Adrenal gland (tissue), 5 donors: ENCODE measurements at regions not wholly inside any gene's neighbourhood (a gene's known extent, or its start where the extent isn't known, plus 50 kb on each side); places are given as distances from the start of the nearest gene placed in this dataset.

ENCODE experiments used
- CTCF ChIP-seq, 6 experiments: fragments of 450-650 bp in 4 of 6; fragments of 200-600 bp in 2 of 6; sonication (generic) in 1 of 6; IDR thresholded peaks; 1 replicate in 5 of 6; 2 replicates in 1 of 6; pipeline versions ENCODE4 v1.5.1 to v1.8.0; 2016 to 2021; ENCODE audit warnings: antibody characterized with exemption in 6 of 6, mild to moderate bottlenecking in 2 of 6, moderate library complexity in 1 of 6
- POLR2A ChIP-seq, 2 donors: fragments of 450-650 bp; IDR thresholded peaks; one replicate each; pipeline ENCODE4 v1.6.1; 2017; ENCODE audit warnings: antibody characterized with exemption in 2 of 2, mild to moderate bottlenecking in 2 of 2, moderate library complexity in 1 of 2
- donor health status: DM: no; HTN: no; CAD: no.

- TF ChIP-seq CTCF (IDR thresholded peaks at IDR 0.05) (no peak), POLR2A (IDR thresholded peaks at IDR 0.05) (no peak)
Observed at GRCh38 chr4:189265515-189265914, 675.2 kb upstream of the FRG1 start.
